NCI-H748 treated with DMSO at 0.1 percent for 48 hours (cell line): ENCODE measurements at regions not wholly inside any gene's neighbourhood (a gene's known extent, or its start where the extent isn't known, plus 50 kb on each side); places are given as distances from the start of the nearest gene placed in this dataset.
"Not testable (repeated sequence)": the region's sequence is repeated elsewhere in the genome, so short reads cannot be mapped to it uniquely, and the experiment has no call there.

Experiments
- DNase-seq: peaks from one replicate; lab custom pipeline; 2025; lab: John Stamatoyannopoulos, UW

- DNase-seq: no peak
These were observed 71.3 kb upstream of the SLC25A36 start for GRCh38 chr3:140870351-140870750.

GRCh38 chr3:140871022-140871421 lies 70.6 kb upstream of the SLC25A36 start:
- DNase-seq: no peak

- DNase-seq: not testable (repeated sequence)
These were observed 69.5 kb upstream of the SLC25A36 start for GRCh38 chr3:140872165-140872564.

GRCh38 chr3:140883428-140884040 lies 58.1 kb upstream of the SLC25A36 start:
- no peak for DNase-seq

- not testable (repeated sequence) for DNase-seq
These were observed 55.9 kb upstream of the SLC25A36 start for GRCh38 chr3:140885697-140886096.
